A549 (cell line): ENCODE measurements at regions not wholly inside any gene's neighbourhood (a gene's known extent, or its start where the extent isn't known, plus 50 kb on each side); places are given as distances from the start of the nearest gene placed in this dataset.

Experiments
- ATAC-seq, 2 experiments: fragments of 200-7000 bp in 1 of 2; fragments of >200 bp in 1 of 2; cut with Nextera tagmentation in 1 of 2; cut with Tn5 transposase in 1 of 2; 3 replicates each; pipeline versions ENCODE4 v1.8.0 to v1.9.1; 2018 to 2020; ENCODE audit warnings: mild to moderate bottlenecking in 1 of 2, moderate library complexity in 1 of 2
- CTCF ChIA-PET: fragments of 300-600 bp; sonication (Branson Sonifier 250); formaldehyde crosslinking; extraction: SDS; loops from one replicate; lab custom pipeline; 2021; ENCODE audit warnings: antibody characterized with exemption, inconsistent platforms; lab: Yijun Ruan, JAX
- POLR2A ChIA-PET: fragments of 350-600 bp; formaldehyde crosslinking; extraction: SDS; loops from one replicate; lab custom pipeline; 2021; ENCODE audit warnings: antibody characterized with exemption, inconsistent platforms; lab: Yijun Ruan, JAX
- DNase-seq, 2 experiments: peaks; one replicate each; pipeline versions ENCODE4 v3.0.0 to v3.0.0-alpha.2; 2011 to 2016; ENCODE audit warnings: low read depth in 1 of 2, low spot score in 1 of 2
- FAIRE-seq: peaks from 2 replicates; lab custom pipeline; 2011; peaks lifted over from hg19 to GRCh38; lab: Jason Lieb, UNC
- H3K27ac ChIP-seq, 2 experiments: fragments of >200 bp; sonication (Bioruptor Twin); formaldehyde crosslinking; 3 replicates each; pipeline ENCODE4 v1.5.1; 2016 to 2017
- H3K4me1 ChIP-seq: fragments of >200 bp; sonication (Bioruptor Twin); formaldehyde crosslinking; 3 replicates; pipeline ENCODE4 v1.6.1; 2016
- H3K4me2 ChIP-seq: fragments of >200 bp; sonication (Bioruptor Twin); formaldehyde crosslinking; 3 replicates; pipeline ENCODE4 v1.6.1; 2016
- H3K4me3 ChIP-seq: fragments of >200 bp; sonication (Bioruptor Twin); formaldehyde crosslinking; 3 replicates; pipeline ENCODE4 v1.5.1; 2016
- H3K9me3 ChIP-seq: fragments of >200 bp; sonication (Bioruptor Twin); formaldehyde crosslinking; 3 replicates; pipeline ENCODE4 v1.6.1; 2016
- CBX2 ChIP-seq: fragments of 200-600 bp; sonication (generic); IDR thresholded peaks from 2 replicates; pipeline ENCODE4 v1.6.1; 2016; ENCODE audit warnings: low read depth, mild to moderate bottlenecking, borderline replicate concordance
- CHD2 ChIP-seq: fragments of 150-350 bp; IDR thresholded peaks from 2 replicates; pipeline ENCODE4 v1.6.1; 2014; ENCODE audit warnings: low read length; ENCODE audit not compliant: partially characterized antibody
- ESRRA ChIP-seq: fragments of 150-350 bp; IDR thresholded peaks from 2 replicates; pipeline ENCODE4 v1.6.1; 2014; ENCODE audit warnings: mild to moderate bottlenecking, low read length, borderline replicate concordance
- FOSB ChIP-seq: fragments of 250-450 bp; sonication (Bioruptor Pico); IDR thresholded peaks from 2 replicates; pipeline ENCODE4 v1.5.0; 2020; ENCODE audit warnings: mild to moderate bottlenecking, moderate library complexity
- GATA3 ChIP-seq: IDR thresholded peaks from 2 replicates; pipeline ENCODE4 v1.6.1; 2012; ENCODE audit warnings: borderline replicate concordance
- JUNB ChIP-seq: fragments of >200 bp; sonication (Bioruptor Twin); formaldehyde crosslinking; IDR thresholded peaks from 2 replicates; pipeline ENCODE4 v1.6.1; 2016
- KDM1A ChIP-seq: fragments of 200-600 bp; sonication (generic); IDR thresholded peaks from 2 replicates; pipeline ENCODE4 v1.6.1; 2016; ENCODE audit warnings: low read depth, mild to moderate bottlenecking
- KDM5A ChIP-seq: fragments of 200-600 bp; sonication (generic); IDR thresholded peaks from 2 replicates; pipeline ENCODE4 v1.6.1; 2016; ENCODE audit warnings: antibody characterized with exemption, mild to moderate bottlenecking
- MAZ ChIP-seq: fragments of 150-350 bp; IDR thresholded peaks from 2 replicates; pipeline ENCODE4 v1.6.1; 2014; ENCODE audit warnings: antibody characterized with exemption, low read depth, low read length, borderline replicate concordance
- PHF8 ChIP-seq: fragments of 200-600 bp; sonication (generic); IDR thresholded peaks from 2 replicates; pipeline ENCODE4 v1.6.1; 2016; ENCODE audit warnings: low read depth, mild to moderate bottlenecking, antibody characterized with exemption, moderate library complexity, borderline replicate concordance
- RARB ChIP-seq: fragments of 250-450 bp; sonication (Bioruptor Pico); IDR thresholded peaks from 2 replicates; pipeline ENCODE4 v1.8.0; 2021; ENCODE audit warnings: mild to moderate bottlenecking, moderate library complexity
- RCOR1 ChIP-seq: fragments of 150-350 bp; IDR thresholded peaks from 2 replicates; pipeline ENCODE4 v1.6.1; 2014; ENCODE audit warnings: antibody characterized with exemption, low read length, low read depth
- RNF2 ChIP-seq: fragments of 200-600 bp; sonication (generic); IDR thresholded peaks from 2 replicates; pipeline ENCODE4 v1.6.1; 2016; ENCODE audit warnings: low read depth, mild to moderate bottlenecking, antibody characterized with exemption, moderate library complexity, borderline replicate concordance
- ZFP36 ChIP-seq: fragments of 450-650 bp; IDR thresholded peaks from 2 replicates; pipeline ENCODE4 v1.6.1; 2014; ENCODE audit warnings: borderline replicate concordance; ENCODE audit not compliant: partially characterized antibody
- WGBS: methylation state at CpG from one replicate; pipeline ENCODE4 v1.1.6; 2017; ENCODE audit errors: missing lambda C conversion rate; 5-methylcytosine and 5-hydroxymethylcytosine counted together
- TF ChIP-seq, protein P1 (sequence below): IDR thresholded peaks from 2 replicates; pipeline ENCODE4 v1.6.1; 2012

DNA sequence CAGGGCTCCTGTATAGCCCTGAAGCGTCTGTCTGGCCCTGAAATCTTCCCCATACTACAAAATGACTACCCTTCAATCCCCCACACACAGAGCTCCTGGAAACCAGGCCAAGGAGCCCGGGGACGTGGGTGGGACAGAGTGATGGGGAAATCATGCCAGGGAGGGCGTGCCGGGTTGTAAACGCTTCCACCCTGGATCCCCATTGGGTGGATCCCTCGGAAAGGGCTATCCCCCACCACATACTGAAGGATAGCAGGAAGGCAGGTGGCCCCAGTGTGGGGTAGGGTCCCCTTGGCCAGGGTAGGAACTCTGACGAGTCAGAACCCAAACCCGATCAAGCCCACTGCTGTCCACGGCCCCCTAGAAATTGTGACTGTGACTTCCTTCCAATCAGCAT, 91.7 kb downstream of the INHBB start:
- Histone ChIP-seq H3K27ac (peak overlapping the region; percentile 13 to 44; a peak in 2 of 6 replicates), H3K4me3 (no peak overlapping the region), H3K4me1 (peaks cover 15% of the 10 kb centered on the region), H3K4me2 (no peak overlapping the region)
- POLR2A ChIA-PET = no interaction called here
- TF ChIP-seq JUNB (no peak), RNF2 (no peak), ESRRA (no peak), PHF8 (no peak), MAZ (no peak), KDM5A (no peak), CBX2 (no peak), RCOR1 (no peak), FOSB (CRISPR knock-in tag) (no peak)
- TF ChIP-seq, all 56 proteins: peak for 0
- 74% methylated on average over 7 of the region's 10 CpGs for WGBS
- no peak for DNase-seq
- no peaks in the 10 kb centered on the region for H3K9me3 ChIP-seq
- CTCF ChIA-PET = interaction anchor here (1.0 to 2.5 kb wide), 4 partner anchors 9 to 94 kb away, joined by 3 to 9 read pairs (median 4); no protein-coding TSS in a partner anchor
- no peak for FAIRE-seq
- ATAC-seq = no peak

DNA sequence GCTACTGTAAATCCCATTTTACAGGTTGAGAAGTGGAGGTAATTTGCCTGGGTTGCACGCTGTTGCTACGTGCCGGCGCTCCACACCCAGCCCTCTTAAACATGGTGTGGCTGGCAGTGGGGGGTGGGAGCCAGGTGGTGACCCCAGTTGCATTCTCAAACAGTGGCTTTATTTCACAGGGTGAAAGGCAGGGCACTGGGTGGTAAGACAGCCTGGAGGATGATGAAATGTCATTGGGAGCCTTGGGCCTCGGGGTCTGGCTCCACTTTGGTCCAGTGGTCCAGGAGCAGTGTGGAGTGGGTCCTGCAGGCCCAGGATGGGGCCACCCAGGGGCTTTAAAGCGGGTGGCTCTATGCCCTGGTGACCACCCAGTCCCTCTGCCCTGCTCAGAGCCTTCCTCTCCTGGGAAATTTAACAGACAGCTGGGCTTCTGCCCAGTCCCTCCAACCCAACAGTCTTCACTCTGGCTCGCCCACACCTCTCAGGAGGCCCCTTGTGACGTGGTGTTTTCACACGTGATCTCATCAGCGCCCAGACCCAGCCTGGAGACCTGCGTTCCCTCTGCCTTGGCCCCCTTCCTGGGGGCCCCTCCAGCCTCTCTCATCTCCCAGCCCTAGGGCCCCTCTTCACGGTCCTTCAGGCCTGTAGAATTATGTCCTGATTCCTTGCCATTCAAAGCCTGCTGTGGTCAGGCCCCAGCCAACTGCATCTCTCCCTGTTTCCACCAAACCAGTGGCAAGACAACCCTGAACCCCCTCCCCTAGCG, 92.5 kb downstream of the INHBB start:
- no peak overlapping the region for H3K4me2 ChIP-seq
- WGBS = 88% methylated on average over 11 of the region's 13 CpGs
- peak overlapping the region; percentile 17 to 32; a peak in 3 of 6 replicates for H3K27ac ChIP-seq
- ChIA-PET POLR2A (no interaction called here), CTCF (interaction anchor here (1.3 to 2.5 kb wide), 2 partner anchors 11 to 95 kb away, joined by 5 to 9 read pairs; no protein-coding TSS in a partner anchor)
- TF ChIP-seq KDM1A = no peak
- TF ChIP-seq, all 56 proteins: peak for 0
- no peak for FAIRE-seq
- Histone ChIP-seq H3K4me3 (no peak overlapping the region), H3K4me1 (peaks cover 15% of the 10 kb centered on the region), H3K9me3 (no peaks in the 10 kb centered on the region)
- no peak for ATAC-seq
- DNase-seq = no peak

DNA sequence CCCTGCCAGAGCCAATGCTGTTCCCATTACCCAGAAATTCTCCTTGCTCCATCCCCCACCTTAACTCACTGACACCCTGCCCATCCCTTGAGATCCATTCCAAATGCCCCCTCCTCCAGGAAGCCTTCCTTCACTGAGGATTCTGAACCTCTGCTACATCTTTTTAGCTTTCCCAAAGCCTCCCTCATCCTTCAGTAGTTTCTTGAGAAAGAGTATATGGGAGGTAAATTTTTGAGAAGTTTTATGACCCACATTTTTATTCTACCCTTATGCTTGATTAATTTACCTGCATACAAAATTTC, 93.1 kb downstream of the INHBB start:
- H3K4me1 ChIP-seq = peaks cover 15% of the 10 kb centered on the region
- DNase-seq (no peak), ATAC-seq (no peak), FAIRE-seq (no peak)
- ChIA-PET CTCF (interaction anchor here (1.3 to 2.5 kb wide), 2 partner anchors 10 to 96 kb away, joined by 5 to 9 read pairs; no protein-coding TSS in a partner anchor), POLR2A (no interaction called here)
- peak overlapping the region in 1 of 2 experiments; percentile 17; a peak in 1 of 6 replicates for H3K27ac ChIP-seq
- H3K4me2 ChIP-seq = no peak overlapping the region
- TF ChIP-seq ZFP36 (peak; percentile 48), RARB (CRISPR knock-in tag) (no peak), FOSB (CRISPR knock-in tag) (no peak), KDM1A (no peak), GATA3 (no peak)
- no peaks in the 10 kb centered on the region for H3K9me3 ChIP-seq
- no peak overlapping the region for H3K4me3 ChIP-seq

DNA sequence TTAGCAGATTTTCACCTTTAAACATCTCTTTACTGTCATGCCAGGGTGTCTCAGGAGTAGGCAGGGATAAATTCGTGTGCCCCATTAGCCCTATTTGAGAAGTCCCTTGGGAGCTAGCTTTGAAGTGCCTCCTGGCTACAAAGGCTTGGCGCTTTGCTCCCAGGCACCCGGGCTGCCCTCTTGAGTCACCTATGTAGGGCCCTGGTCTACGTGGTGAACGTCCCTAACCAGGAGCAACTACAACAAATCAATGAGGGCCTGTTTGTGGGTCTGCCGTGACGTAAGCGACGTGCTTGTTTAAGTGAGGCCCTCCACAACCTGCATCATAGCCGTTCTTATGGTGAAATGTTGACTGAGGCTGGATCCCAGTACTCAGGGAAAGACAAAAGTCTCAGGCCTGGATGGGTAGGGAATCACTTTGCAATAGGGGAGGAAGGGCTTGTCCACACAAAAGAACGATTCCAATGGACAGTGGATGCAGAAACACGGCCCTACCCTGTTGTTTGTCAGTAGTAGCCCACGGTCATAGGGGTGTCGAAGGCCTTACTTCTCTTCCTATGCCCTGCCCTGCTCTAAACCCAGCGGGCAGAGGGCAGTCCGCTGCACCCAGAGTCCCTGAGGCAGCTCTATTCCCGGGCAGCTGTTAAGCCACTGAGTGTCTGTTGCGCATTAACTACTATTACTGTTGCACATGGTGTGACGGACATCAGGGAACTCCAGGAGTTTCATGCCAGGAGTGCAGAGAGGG, 93.9 kb downstream of the INHBB start:
- Histone ChIP-seq H3K27ac (no peak overlapping the region), H3K4me1 (peaks cover 15% of the 10 kb centered on the region), H3K4me3 (no peak overlapping the region), H3K4me2 (no peak overlapping the region), H3K9me3 (no peaks in the 10 kb centered on the region)
- no peak for DNase-seq
- WGBS = 74% methylated on average over 16 of the region's 19 CpGs
- ATAC-seq = no peak
- no peak for FAIRE-seq
- CTCF ChIA-PET = interaction anchor here (1.3 to 2.5 kb wide), 2 partner anchors 9 to 97 kb away, joined by 5 to 9 read pairs; no protein-coding TSS in a partner anchor
- TF ChIP-seq, protein P1, sequence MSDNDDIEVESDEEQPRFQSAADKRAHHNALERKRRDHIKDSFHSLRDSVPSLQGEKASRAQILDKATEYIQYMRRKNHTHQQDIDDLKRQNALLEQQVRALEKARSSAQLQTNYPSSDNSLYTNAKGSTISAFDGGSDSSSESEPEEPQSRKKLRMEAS = no peak
- no peak for TF ChIP-seq CHD2
- POLR2A ChIA-PET = no interaction called here
